ENCODE measurements at regions not wholly inside any gene's neighbourhood (a gene's known extent, or its start where the extent isn't known, plus 50 kb on each side); places are given as distances from the start of the nearest gene placed in this dataset.
"Not testable (repeated sequence)": the region's sequence is repeated elsewhere in the genome, so short reads cannot be mapped to it uniquely, and the experiment has no call there.

- H3K27me3 ChIP-seq (ENCODE audit: control insufficient read depth, insufficient read depth, low read length), result no peaks in the 10 kb centered on the region
- no peaks in the 10 kb centered on the region for H3K9me3 ChIP-seq (ENCODE audit: control insufficient read depth, insufficient read depth, low read length)
- ChIA-PET CTCF (no interaction called here), POLR2A (no interaction called here)
- H3K4me3 ChIP-seq (ENCODE audit: low read depth, low read length), result no peak overlapping the region
- H3K27ac ChIP-seq (ENCODE audit: low read depth, low read length), result no peak overlapping the region
- no peak for TF ChIP-seq CTCF (IDR thresholded peaks at IDR 0.05; ENCODE audit: low read depth, low read length)
- DNase-seq (ENCODE audit: low read depth, low spot score), result no peak
These were observed 162.6 kb downstream of the PPP1R3A start for GRCh38 chr7:113756250-113756649.

GRCh38 chr7:113752689-113753088, 166.1 kb downstream of the PPP1R3A start:
- H3K27me3 ChIP-seq (ENCODE audit: control insufficient read depth, insufficient read depth, low read length), result no peaks in the 10 kb centered on the region
- no peaks in the 10 kb centered on the region for H3K9me3 ChIP-seq (ENCODE audit: control insufficient read depth, insufficient read depth, low read length)
- DNase-seq (ENCODE audit: low read depth, low spot score), result no peak
- H3K4me3 ChIP-seq (ENCODE audit: low read depth, low read length), result no peak overlapping the region
- ChIA-PET CTCF (no interaction called here), POLR2A (no interaction called here)
- H3K27ac ChIP-seq (ENCODE audit: low read depth, low read length), result no peak overlapping the region
- no peak for TF ChIP-seq CTCF (IDR thresholded peaks at IDR 0.05; ENCODE audit: low read depth, low read length)

- Histone ChIP-seq H3K27me3 (ENCODE audit: control insufficient read depth, insufficient read depth, low read length) (no peaks in the 10 kb centered on the region), H3K27ac (ENCODE audit: low read depth, low read length) (no peak overlapping the region), H3K4me3 (ENCODE audit: low read depth, low read length) (no peak overlapping the region), H3K9me3 (ENCODE audit: control insufficient read depth, insufficient read depth, low read length) (no peaks in the 10 kb centered on the region)
- no peak for TF ChIP-seq CTCF (IDR thresholded peaks at IDR 0.05; ENCODE audit: low read depth, low read length)
- DNase-seq (ENCODE audit: low read depth, low spot score), result no peak
- CTCF ChIA-PET, result no interaction called here
- POLR2A ChIA-PET, result no interaction called here
These were observed 166.5 kb downstream of the PPP1R3A start for GRCh38 chr7:113752289-113752688.

GRCh38 chr7:113751547-113751946, 167.3 kb downstream of the PPP1R3A start:
- DNase-seq (ENCODE audit: low read depth, low spot score), result no peak
- H3K4me3 ChIP-seq (ENCODE audit: low read depth, low read length), result no peak overlapping the region
- TF ChIP-seq CTCF (IDR thresholded peaks at IDR 0.05; ENCODE audit: low read depth, low read length), result no peak
- H3K27me3 ChIP-seq (ENCODE audit: control insufficient read depth, insufficient read depth, low read length), result no peaks in the 10 kb centered on the region
- H3K27ac ChIP-seq (ENCODE audit: low read depth, low read length), result no peak overlapping the region
- ChIA-PET CTCF (no interaction called here), POLR2A (no interaction called here)
- H3K9me3 ChIP-seq (ENCODE audit: control insufficient read depth, insufficient read depth, low read length), result no peaks in the 10 kb centered on the region

GRCh38 chr7:113748385-113748784, 170.4 kb downstream of the PPP1R3A start:
- CTCF ChIA-PET; H3K9me3 ChIP-seq (ENCODE audit: control insufficient read depth, insufficient read depth, low read length); DNase-seq (ENCODE audit: low read depth, low spot score); H3K4me3 ChIP-seq (ENCODE audit: low read depth, low read length); H3K27me3 ChIP-seq (ENCODE audit: control insufficient read depth, insufficient read depth, low read length); POLR2A ChIA-PET; H3K27ac ChIP-seq (ENCODE audit: low read depth, low read length): not testable (repeated sequence)

- H3K27ac ChIP-seq (ENCODE audit: low read depth, low read length); CTCF ChIA-PET; H3K9me3 ChIP-seq (ENCODE audit: control insufficient read depth, insufficient read depth, low read length); DNase-seq (ENCODE audit: low read depth, low spot score); POLR2A ChIA-PET; H3K4me3 ChIP-seq (ENCODE audit: low read depth, low read length); H3K27me3 ChIP-seq (ENCODE audit: control insufficient read depth, insufficient read depth, low read length): not testable (repeated sequence)
These were observed 175.8 kb downstream of the PPP1R3A start for GRCh38 chr7:113742946-113743431.

All from AG04450 (cell line).